HG02678 (cell line): ENCODE measurements at regions not wholly inside any gene's neighbourhood (a gene's known extent, or its start where the extent isn't known, plus 50 kb on each side); places are given as distances from the start of the nearest gene placed in this dataset.

ENCODE experiments used
- ATAC-seq: cut with Tn5 transposase; IDR thresholded peaks from one replicate; pipeline ENCODE4 v1.9.1; 2021; ENCODE audit warnings: mild to moderate bottlenecking, moderate library complexity; ENCODE audit not compliant: unreplicated experiment

GRCh38 chr12:41893491-41893890 is 251.2 kb downstream of the GXYLT1 start:
- no peak for ATAC-seq

- ATAC-seq, result no peak
Observed at GRCh38 chr12:41892302-41892701, 252.4 kb downstream of the GXYLT1 start.

- no peak for ATAC-seq
Observed at GRCh38 chr12:41891226-41891625, 253.4 kb downstream of the GXYLT1 start.

GRCh38 chr12:41888285-41888684 is 256.4 kb downstream of the GXYLT1 start:
- ATAC-seq, result no peak

GRCh38 chr12:41881891-41882805 is 262.5 kb downstream of the GXYLT1 start:
- no peak for ATAC-seq

GRCh38 chr12:41869432-41869831 is 275.2 kb downstream of the GXYLT1 start:
- ATAC-seq, result no peak

- no peak for ATAC-seq
Observed at GRCh38 chr12:41866878-41867430, 277.7 kb downstream of the GXYLT1 start.

- no peak for ATAC-seq
Observed at GRCh38 chr12:41856228-41856627, 288.4 kb downstream of the GXYLT1 start.

GRCh38 chr12:41850046-41850445 is 294.6 kb downstream of the GXYLT1 start:
- ATAC-seq, result no peak

- ATAC-seq, result no peak
Observed at GRCh38 chr12:41846718-41847117, 298.0 kb downstream of the GXYLT1 start.

- no peak for ATAC-seq
Observed at GRCh38 chr12:41836416-41836815, 308.3 kb downstream of the GXYLT1 start.

GRCh38 chr12:41835556-41835955 is 309.1 kb downstream of the GXYLT1 start:
- no peak for ATAC-seq

GRCh38 chr12:41819948-41820347 is 324.7 kb downstream of the GXYLT1 start:
- ATAC-seq, result no peak

- no peak for ATAC-seq
Observed at GRCh38 chr12:41804026-41804425, 340.6 kb downstream of the GXYLT1 start.

- ATAC-seq, result no peak
Observed at GRCh38 chr12:41802803-41803202, 341.9 kb downstream of the GXYLT1 start.

- no peak for ATAC-seq
Observed at GRCh38 chr12:41801261-41801660, 343.4 kb downstream of the GXYLT1 start.

- ATAC-seq, result no peak
Observed at GRCh38 chr12:41799671-41800070, 345.0 kb downstream of the GXYLT1 start.

GRCh38 chr12:41795910-41796309 is 348.8 kb downstream of the GXYLT1 start:
- ATAC-seq, result no peak

- ATAC-seq, result no peak
Observed at GRCh38 chr12:41795051-41795600, 349.5 kb downstream of the GXYLT1 start.

GRCh38 chr12:41794336-41794735 is 350.3 kb downstream of the GXYLT1 start:
- ATAC-seq, result no peak

- ATAC-seq, result no peak
Observed at GRCh38 chr12:41784957-41785356, 359.7 kb downstream of the GXYLT1 start.

- ATAC-seq, result no peak
Observed at GRCh38 chr12:41778934-41779333, 365.7 kb downstream of the GXYLT1 start.
